Suprapubic skin (tissue), 4 donors: ENCODE measurements at regions not wholly inside any gene's neighbourhood (a gene's known extent, or its start where the extent isn't known, plus 50 kb on each side); places are given as distances from the start of the nearest gene placed in this dataset.

ENCODE experiments used
- CTCF ChIP-seq, 2 donors: fragments of 200-600 bp in 1 of 2; fragments of 450-650 bp in 1 of 2; sonication (generic) in 1 of 2; IDR thresholded peaks; one replicate each; pipeline ENCODE4 v1.5.1; 2016 to 2019; ENCODE audit warnings: antibody characterized with exemption in 2 of 2, mild to moderate bottlenecking in 1 of 2, moderate library complexity in 1 of 2
- EP300 ChIP-seq: sonication (generic); formaldehyde crosslinking; IDR thresholded peaks from one replicate; pipeline ENCODE4 v1.6.1; 2017; ENCODE audit warnings: antibody characterized with exemption
- POLR2A ChIP-seq, 2 donors: fragments of 450-650 bp; IDR thresholded peaks; one replicate each; pipeline ENCODE4 v1.6.1; 2017; ENCODE audit warnings: antibody characterized with exemption in 2 of 2, mild to moderate bottlenecking in 2 of 2, moderate library complexity in 2 of 2
- POLR2AphosphoS5 ChIP-seq, 3 donors: sonication (generic); formaldehyde crosslinking; IDR thresholded peaks; one replicate each; pipeline ENCODE4 v1.6.1; 2017; ENCODE audit warnings: antibody characterized with exemption in 3 of 3

GRCh38 chr13:58655086-58655485 lies 1023.5 kb downstream of the PCDH17 start:
- no peak for TF ChIP-seq CTCF (IDR thresholded peaks at IDR 0.05)
- TF ChIP-seq POLR2AphosphoS5 (IDR thresholded peaks at IDR 0.05): no peak
- TF ChIP-seq POLR2A (IDR thresholded peaks at IDR 0.05): no peak
- no peak for TF ChIP-seq EP300
